Panc1 (cell line): ENCODE measurements at regions not wholly inside any gene's neighbourhood (a gene's known extent, or its start where the extent isn't known, plus 50 kb on each side); places are given as distances from the start of the nearest gene placed in this dataset.
A peak's percentile ranks its signal among the peaks of the same experiment; 100 is the strongest.

Experiments used
- ATAC-seq: fragments of 200-7000 bp; cut with Tn5 transposase; 2 replicates; pipeline ENCODE4 v1.9.1; 2020; ENCODE audit warnings: mild to moderate bottlenecking, moderate library complexity
- BruUV-seq: library from RNA; stranded (reverse); fragments of 400-500 nt; replicated peaks from 2 replicates; lab custom pipeline; 2021; lab: Mats Ljungman, UMichigan
- CTCF ChIA-PET: fragments of 300-600 bp; sonication (Branson Sonifier 250); formaldehyde crosslinking; loops from one replicate; lab custom pipeline; 2022; ENCODE audit warnings: antibody characterized with exemption; lab: Charles Lee
- POLR2A ChIA-PET: fragments of 300-600 bp; sonication (Branson Sonifier 250); formaldehyde crosslinking; loops from one replicate; lab custom pipeline; 2022; ENCODE audit warnings: antibody characterized with exemption; lab: Charles Lee
- DNase-seq: peaks from one replicate; pipeline ENCODE4 v3.0.0-alpha.2; 2010; ENCODE audit warnings: low read depth, low spot score
- H3K27ac ChIP-seq: 2 replicates; pipeline ENCODE4 v1.5.1; 2011; ENCODE audit warnings: mild to moderate bottlenecking, low read length, inconsistent platforms
- H3K27me3 ChIP-seq: fragments of 200-500 bp; sonication (Bioruptor generic); 2 replicates; pipeline ENCODE4 v1.6.0; 2014; ENCODE audit warnings: low read length, inconsistent platforms; ENCODE audit not compliant: control insufficient read depth, insufficient read depth
- H3K36me3 ChIP-seq: fragments of 200-500 bp; sonication (Bioruptor generic); 2 replicates; pipeline ENCODE4 v1.5.1; 2014; ENCODE audit warnings: inconsistent platforms, mild to moderate bottlenecking, low read length, moderate library complexity; ENCODE audit not compliant: control insufficient read depth, insufficient read depth
- H3K4me1 ChIP-seq: 2 replicates; pipeline ENCODE4 v1.5.1; 2011; ENCODE audit warnings: inconsistent platforms, mild to moderate bottlenecking, low read length, moderate library complexity; ENCODE audit not compliant: control insufficient read depth, insufficient read depth
- H3K4me3 ChIP-seq, 2 experiments: 2 replicates each; pipeline ENCODE4 v1.5.1; 2011 to 2012; ENCODE audit warnings: low read depth in 2 of 2, low read length in 2 of 2, mild to moderate bottlenecking in 2 of 2, inconsistent platforms in 1 of 2, moderate library complexity in 1 of 2
- H3K9me3 ChIP-seq: fragments of 200-500 bp; sonication (Bioruptor generic); 2 replicates; pipeline ENCODE4 v1.5.1; 2014; ENCODE audit warnings: low read depth, mild to moderate bottlenecking, inconsistent platforms, low read length, moderate library complexity; ENCODE audit not compliant: control insufficient read depth, insufficient read depth
- POLR2AphosphoS5 ChIP-seq: IDR thresholded peaks from 2 replicates; pipeline ENCODE4 v1.6.1; 2012; ENCODE audit warnings: mild to moderate bottlenecking, low read depth, low read length, moderate library complexity
- SIN3A ChIP-seq: IDR thresholded peaks from 2 replicates; pipeline ENCODE4 v1.6.1; 2012; ENCODE audit warnings: low read depth, mild to moderate bottlenecking, low read length, moderate library complexity, borderline replicate concordance; ENCODE audit not compliant: insufficient read depth
- TCF7L2 ChIP-seq: IDR thresholded peaks from 2 replicates; pipeline ENCODE4 v1.6.1; 2011; ENCODE audit warnings: mild to moderate bottlenecking, low read depth, low read length, inconsistent platforms
- in situ Hi-C: cut with HindIII; loops from 2 replicates; pipeline ENCODE4 v1.10.0; 2016; ENCODE audit warnings: low sequenced_read_pairs, low pct_unique_long_range_greater_than_20kb
- intact Hi-C: fragments of 100-400 bp; cut with micrococcal nuclease; formaldehyde crosslinking; loops from one replicate; pipeline ENCODE4 v1.10.0; 2022; ENCODE audit not compliant: unreplicated experiment
- TF ChIP-seq, protein P1 (sequence below): fragments of 450-650 bp; IDR thresholded peaks from 2 replicates; pipeline ENCODE4 v1.5.1; 2017; ENCODE audit warnings: mild to moderate bottlenecking
- TF ChIP-seq, protein P2 (sequence below), 2 experiments: IDR thresholded peaks; 2 replicates each; pipeline ENCODE4 v1.6.1; 2011 to 2012; ENCODE audit warnings: low read depth in 2 of 2, control low read depth in 1 of 2, low read length in 1 of 2, mild to moderate bottlenecking in 1 of 2, moderate library complexity in 1 of 2; ENCODE audit not compliant: insufficient read depth in 1 of 2

GRCh38 chrX:39905946-39906345 is 191.8 kb downstream of the BCOR start:
- no peak for TF ChIP-seq POLR2AphosphoS5
- TF ChIP-seq TCF7L2, result no peak
- no peak for TF ChIP-seq SIN3A
- TF ChIP-seq, protein P1, sequence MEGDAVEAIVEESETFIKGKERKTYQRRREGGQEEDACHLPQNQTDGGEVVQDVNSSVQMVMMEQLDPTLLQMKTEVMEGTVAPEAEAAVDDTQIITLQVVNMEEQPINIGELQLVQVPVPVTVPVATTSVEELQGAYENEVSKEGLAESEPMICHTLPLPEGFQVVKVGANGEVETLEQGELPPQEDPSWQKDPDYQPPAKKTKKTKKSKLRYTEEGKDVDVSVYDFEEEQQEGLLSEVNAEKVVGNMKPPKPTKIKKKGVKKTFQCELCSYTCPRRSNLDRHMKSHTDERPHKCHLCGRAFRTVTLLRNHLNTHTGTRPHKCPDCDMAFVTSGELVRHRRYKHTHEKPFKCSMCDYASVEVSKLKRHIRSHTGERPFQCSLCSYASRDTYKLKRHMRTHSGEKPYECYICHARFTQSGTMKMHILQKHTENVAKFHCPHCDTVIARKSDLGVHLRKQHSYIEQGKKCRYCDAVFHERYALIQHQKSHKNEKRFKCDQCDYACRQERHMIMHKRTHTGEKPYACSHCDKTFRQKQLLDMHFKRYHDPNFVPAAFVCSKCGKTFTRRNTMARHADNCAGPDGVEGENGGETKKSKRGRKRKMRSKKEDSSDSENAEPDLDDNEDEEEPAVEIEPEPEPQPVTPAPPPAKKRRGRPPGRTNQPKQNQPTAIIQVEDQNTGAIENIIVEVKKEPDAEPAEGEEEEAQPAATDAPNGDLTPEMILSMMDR, result no peak
- TF ChIP-seq, protein P2, sequence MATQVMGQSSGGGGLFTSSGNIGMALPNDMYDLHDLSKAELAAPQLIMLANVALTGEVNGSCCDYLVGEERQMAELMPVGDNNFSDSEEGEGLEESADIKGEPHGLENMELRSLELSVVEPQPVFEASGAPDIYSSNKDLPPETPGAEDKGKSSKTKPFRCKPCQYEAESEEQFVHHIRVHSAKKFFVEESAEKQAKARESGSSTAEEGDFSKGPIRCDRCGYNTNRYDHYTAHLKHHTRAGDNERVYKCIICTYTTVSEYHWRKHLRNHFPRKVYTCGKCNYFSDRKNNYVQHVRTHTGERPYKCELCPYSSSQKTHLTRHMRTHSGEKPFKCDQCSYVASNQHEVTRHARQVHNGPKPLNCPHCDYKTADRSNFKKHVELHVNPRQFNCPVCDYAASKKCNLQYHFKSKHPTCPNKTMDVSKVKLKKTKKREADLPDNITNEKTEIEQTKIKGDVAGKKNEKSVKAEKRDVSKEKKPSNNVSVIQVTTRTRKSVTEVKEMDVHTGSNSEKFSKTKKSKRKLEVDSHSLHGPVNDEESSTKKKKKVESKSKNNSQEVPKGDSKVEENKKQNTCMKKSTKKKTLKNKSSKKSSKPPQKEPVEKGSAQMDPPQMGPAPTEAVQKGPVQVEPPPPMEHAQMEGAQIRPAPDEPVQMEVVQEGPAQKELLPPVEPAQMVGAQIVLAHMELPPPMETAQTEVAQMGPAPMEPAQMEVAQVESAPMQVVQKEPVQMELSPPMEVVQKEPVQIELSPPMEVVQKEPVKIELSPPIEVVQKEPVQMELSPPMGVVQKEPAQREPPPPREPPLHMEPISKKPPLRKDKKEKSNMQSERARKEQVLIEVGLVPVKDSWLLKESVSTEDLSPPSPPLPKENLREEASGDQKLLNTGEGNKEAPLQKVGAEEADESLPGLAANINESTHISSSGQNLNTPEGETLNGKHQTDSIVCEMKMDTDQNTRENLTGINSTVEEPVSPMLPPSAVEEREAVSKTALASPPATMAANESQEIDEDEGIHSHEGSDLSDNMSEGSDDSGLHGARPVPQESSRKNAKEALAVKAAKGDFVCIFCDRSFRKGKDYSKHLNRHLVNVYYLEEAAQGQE (IDR thresholded peaks at IDR 0.05; ENCODE audit: insufficient read depth in 1 of 2, low read depth in 2 of 2, low read length in 1 of 2), result no peak
- in situ Hi-C loops, result no loop called here
- DNase-seq, result no peak
- no TSS peak for BruUV-seq
- no peaks in the 10 kb centered on the region for H3K36me3 ChIP-seq
- H3K4me1 ChIP-seq, result no peaks in the 10 kb centered on the region; the same call in 1 of the 2 replicates
- ATAC-seq, result no peak
- no peaks in the 10 kb centered on the region for H3K27me3 ChIP-seq
- POLR2A ChIA-PET, result no interaction called here
- no peak overlapping the region for H3K4me3 ChIP-seq
- no peaks in the 10 kb centered on the region for H3K9me3 ChIP-seq
- CTCF ChIA-PET, result no interaction called here
- intact Hi-C loops, result no loop called here
- H3K27ac ChIP-seq, result no peak overlapping the region

- no peaks in the 10 kb centered on the region for H3K27me3 ChIP-seq
- no peaks in the 10 kb centered on the region for H3K9me3 ChIP-seq
- H3K27ac ChIP-seq, result 0 out of 2 replicates have a peak overlapping the region, but pooled peaks have one; percentile 12
- POLR2A ChIA-PET, result interaction anchor here (0.6 kb wide), 1 partner anchor 86 kb away, joined by 11 read pairs; no protein-coding TSS in a partner anchor
- no peaks in the 10 kb centered on the region for H3K36me3 ChIP-seq
- TF ChIP-seq POLR2AphosphoS5 (no peak), TCF7L2 (no peak), SIN3A (no peak)
- TF ChIP-seq, protein P1, result no peak
- TF ChIP-seq, protein P2 (IDR thresholded peaks at IDR 0.05; ENCODE audit: insufficient read depth in 1 of 2, low read depth in 2 of 2, low read length in 1 of 2), result no peak
- no peaks in the 10 kb centered on the region; the same call in 1 of the 2 replicates for H3K4me1 ChIP-seq
- no TSS peak for BruUV-seq
- CTCF ChIA-PET, result no interaction called here
- no peak overlapping the region for H3K4me3 ChIP-seq
- in situ Hi-C loops, result no loop called here
- peak; percentile 93 for ATAC-seq
- intact Hi-C loops, result no loop called here
- DNase-seq, result peak; percentile 28
Observed at GRCh38 chrX:39907964-39908661, 189.6 kb downstream of the BCOR start.
